Stimulated activated CD8-positive, alpha-beta memory T cell treated with anti-CD3 and anti-CD28 coated beads, Interleukin-15, amount 100 ng/mL, for 48 hours (primary cell): ENCODE measurements at regions not wholly inside any gene's neighbourhood (a gene's known extent, or its start where the extent isn't known, plus 50 kb on each side); places are given as distances from the start of the nearest gene placed in this dataset.

ENCODE experiments used
- DNase-seq, 2 donors: peaks; one replicate each; pipeline ENCODE4 v3.0.0-alpha.2; 2020; ENCODE audit warnings: low read depth in 2 of 2

DNA sequence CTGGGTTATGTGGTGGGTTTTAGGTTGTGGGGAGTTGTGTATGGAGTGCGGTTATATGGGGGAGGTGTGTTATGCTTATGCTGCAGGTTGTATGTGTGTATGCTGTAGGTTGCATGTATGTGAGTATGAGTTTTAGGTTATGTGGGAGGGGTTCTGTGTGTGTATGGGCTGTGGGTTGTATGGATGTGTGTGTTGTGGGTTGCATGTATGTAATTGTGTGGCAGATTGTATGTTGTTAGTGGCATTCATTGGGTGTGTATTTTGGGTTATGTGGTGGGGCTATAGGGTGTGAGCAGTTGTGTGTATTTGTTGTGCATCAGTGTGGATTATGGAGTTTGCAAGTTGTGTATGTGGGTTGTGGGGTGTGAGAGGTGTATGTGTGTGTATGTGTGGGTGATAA lies 277.4 kb downstream of the NPIPA8 start:
- DNase-seq: no peak

DNA sequence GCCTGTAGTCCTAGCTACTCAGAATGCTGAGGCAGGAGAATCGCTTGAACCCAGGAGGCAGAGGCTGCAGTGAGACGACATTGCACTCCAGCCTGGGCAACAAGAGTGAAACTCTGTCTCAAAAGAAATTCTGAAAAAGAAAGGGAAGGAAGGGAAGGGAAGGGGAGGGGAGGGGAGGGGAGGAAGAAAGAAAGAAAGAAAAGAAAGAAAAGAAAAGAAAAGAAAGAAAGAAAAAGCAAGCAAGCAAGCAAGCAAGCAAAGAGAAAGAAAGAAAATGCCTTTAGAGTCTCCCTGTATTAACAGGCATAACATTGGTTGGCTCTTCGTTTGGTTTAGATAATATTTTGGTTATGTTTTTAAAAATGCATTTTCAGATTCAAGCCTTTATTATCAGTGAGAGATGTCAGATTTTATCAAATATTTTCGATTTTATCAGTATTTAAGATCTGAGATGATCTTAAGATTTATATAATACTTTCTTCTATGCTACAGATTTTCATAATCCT lies 281.1 kb downstream of the NPIPA8 start:
- no peak for DNase-seq

DNA sequence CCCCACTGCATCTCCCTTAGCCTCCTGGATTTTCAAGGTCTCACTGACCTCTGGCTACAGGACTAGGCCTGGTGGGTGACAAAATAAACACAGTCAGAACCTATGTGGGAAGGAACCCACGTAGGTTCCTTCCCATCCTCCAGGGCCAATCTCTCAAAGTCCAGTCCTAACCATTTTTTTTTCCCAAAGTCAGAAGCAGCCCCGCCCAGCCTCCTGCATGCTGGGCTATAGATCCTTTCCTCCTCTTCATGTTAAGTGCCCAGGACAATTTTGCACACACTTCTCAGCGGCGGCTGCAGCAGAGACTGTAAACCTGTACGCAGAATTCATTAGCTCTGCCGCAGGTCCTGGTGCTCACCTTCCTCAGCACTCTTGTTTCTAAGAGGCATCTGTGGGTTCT lies 285.8 kb downstream of the NPIPA8 start:
- no peak for DNase-seq

DNA sequence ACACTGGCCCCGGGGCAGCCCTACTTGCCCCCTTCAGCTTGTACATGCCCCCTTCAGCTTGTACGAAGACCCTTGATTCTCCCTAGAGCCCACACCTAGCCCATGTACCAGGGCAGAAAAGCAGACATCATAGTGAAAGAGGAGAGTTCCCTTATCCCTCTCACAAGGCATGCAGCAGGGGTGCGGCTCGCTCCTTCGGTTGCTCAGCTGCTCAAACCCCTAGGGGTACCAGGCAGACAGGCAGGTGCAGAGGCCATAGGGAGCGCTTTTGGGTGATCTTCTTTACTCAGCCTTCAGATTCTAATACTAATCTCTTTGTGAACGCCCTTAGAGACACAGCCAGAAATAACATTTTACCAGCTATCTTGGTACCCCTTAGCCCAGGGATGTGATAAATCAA lies 286.3 kb downstream of the NPIPA8 start:
- no peak for DNase-seq

DNA sequence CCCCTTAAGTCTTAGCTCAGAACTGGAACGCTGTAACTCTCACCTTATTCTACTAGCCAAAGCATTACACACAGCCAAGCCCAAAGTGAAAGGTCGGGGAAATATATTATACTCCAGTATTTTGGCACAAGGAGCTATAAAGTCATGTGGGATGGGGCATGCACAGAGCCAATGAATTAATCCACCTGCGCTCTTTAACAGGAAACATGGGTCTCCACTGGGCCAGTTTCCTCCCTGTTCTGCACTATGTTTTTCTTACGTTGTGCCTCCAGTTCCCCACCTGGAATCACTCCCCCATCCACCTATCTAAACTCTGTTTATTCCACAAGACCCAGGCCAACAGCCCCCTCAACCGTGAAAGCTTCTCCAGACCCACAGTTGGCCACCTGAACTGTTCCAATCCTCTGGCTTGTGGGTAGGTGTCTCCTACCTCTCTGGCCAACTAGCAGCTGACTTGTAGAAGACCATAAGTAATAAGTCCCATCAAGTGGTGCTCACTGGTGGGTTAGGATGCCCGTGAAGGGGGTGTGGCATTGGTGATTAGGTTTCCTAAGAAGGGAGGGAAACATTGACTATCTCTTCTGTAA lies 286.9 kb downstream of the NPIPA8 start:
- no peak for DNase-seq

DNA sequence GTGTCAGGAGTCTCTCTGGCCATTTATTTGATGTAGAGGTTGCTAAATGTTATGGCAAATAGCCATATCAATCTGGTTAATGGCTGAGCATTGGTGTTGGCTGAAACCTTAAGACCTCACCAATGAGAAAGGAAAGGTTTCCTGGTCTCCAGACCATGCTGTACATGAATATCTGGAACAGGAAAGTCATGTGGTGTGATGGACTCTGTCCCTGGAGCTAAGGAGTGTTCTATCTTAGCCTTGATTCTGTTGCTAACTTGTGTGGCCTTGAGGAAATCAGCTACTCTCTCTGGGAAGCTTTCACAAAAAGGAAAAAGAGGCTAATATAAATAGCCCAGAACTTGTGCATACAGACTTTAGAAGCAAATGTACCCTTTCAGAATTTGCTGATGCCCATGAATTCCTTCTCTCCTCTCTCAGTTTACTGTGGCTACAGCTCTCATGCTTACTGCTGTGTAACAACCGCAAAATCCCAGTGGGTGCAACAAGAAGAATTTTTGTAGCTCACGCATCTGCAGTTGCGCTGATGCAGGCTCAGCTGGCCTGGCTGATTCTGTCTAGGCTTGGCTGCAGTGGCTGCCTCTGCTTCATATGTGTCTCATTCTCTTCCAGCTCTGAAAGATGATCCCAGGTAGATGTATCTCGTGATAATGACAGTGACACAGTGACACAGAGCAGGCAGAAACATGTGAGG lies 287.5 kb downstream of the NPIPA8 start:
- no peak for DNase-seq

DNA sequence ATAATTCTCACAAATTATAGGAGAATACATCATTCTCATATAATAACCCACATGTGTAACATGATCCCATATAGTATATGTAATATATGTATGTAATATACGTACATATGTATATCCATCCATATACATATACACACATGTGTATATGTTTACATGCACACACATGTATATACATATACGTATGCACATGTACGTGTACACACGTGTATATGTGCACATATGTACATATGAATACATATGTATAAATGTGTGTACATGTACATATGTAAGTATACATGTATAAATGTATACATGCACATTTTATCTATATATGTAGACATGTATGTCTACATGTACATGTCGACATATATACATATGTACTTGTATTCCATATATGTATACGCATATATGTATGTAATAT lies 288.8 kb downstream of the NPIPA8 start:
- DNase-seq: no peak

DNA sequence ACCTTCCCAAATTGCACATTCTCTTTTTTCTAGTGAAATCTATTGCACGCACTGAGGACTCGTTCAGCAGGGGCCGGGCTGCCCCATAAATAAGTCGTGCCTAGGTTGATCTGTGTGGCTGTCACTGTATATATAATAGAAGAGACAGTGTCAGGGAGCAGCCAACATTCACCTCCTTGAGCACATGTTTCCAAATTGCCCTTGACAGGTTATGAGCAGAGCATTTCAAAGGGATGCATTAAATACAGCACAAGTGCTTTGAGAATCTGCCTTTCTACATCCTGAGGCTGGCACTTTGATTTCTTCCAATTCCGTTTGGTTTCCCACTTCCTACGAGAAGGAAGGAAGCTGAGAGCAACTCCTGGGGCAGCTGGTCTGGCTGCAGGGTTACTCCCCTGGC lies 291.2 kb downstream of the NPIPA8 start:
- DNase-seq: no peak

DNA sequence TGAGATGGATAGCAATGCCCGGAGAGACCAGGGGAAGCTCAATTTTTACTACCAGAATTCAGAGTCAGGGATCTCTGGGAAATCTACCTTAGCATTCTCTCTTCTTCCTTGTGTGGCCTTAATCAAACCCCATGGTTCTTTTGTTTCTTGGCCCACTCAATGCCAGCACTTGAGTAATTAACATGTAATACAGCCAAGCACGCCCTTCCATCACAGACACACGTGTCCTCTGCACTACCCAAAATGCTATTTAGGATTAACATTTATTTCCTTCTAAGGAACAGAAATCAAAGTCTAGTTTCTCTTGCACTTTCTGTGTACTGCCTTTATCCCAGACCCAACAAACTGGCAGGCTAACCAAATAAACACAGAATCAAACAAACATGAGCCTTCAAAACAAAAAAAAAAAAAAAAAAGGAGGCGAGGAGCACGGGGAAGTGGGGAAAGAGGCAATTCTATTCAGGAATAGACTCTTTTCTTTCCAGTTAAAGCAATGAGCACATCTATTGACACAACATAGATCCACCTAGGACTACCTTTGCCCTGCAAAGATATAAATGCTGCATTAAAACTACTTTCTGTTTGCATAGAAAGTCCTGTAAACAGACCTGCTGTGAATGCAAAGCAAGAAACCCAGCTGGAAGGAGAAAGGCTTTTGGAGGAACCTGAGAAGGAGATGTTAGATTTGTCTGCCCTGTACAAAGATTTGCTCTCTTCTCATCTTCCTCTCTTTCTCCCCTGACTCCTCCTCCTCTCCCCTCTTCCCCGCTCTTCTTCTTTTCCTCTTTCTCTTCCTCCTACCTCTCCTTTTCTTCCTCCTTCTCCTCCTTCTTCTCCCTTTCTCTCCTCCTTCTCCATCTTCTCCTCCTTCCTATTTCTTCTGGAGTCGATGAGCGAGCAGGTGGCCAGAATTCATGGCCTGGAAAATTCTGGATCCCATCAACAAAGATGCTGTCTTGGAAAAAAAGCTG lies 294.4 kb downstream of the NPIPA8 start:
- no peak for DNase-seq

DNA sequence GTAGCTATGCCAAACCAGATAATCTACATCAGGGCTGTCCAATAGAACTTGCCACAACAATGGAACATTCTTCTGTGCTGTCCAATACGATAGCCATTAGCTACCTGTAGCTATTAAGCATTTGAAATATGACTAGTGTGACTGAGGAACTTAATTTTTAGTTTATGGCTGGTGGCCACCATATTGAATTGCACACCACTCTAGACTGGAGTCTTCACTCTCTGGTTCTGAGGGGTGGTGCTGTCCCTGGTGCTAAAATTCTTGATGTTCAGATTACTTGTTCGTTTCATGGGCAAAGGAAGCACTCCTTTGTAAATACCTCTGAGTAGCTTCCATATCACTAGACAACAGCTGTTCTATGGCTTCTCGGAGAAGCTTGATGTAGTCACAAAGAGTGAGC lies 296.6 kb downstream of the NPIPA8 start:
- DNase-seq: no peak

DNA sequence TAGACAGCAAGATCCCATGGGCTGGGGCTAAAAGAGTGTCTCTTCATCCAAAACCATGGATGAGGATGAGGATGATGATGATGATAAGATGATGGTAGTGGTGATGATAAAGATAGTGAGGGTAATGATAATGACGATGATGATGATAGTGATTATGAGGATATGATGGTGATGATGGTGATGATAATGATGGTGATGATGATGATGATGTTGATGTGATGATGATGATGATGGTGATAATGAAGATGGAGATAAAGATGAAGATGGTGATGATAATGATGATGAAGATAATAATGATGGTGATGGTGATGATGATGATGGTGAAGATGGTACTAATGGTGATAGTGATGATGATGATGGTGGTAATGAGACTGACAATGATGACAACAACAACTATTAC lies 299.5 kb downstream of the NPIPA8 start:
- no peak for DNase-seq

DNA sequence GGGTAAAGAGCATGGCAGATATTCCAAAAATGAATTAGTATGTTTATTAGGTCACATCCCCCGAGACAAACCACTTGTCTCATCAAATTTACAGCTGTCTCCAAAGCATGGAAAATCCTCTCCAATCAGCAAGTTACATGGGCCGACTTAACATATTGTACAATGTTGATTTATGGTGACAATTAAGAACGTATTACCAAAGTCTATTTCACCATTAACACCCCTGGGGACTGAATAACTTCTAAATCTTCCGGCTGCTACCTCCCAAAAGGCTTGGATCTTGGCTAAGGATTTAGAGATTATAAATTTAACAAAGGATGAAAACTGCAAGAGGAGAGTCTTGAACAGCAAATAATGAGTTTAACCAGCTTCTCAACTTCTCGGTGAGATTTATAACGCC lies 311.9 kb downstream of the NPIPA8 start:
- no peak for DNase-seq

DNA sequence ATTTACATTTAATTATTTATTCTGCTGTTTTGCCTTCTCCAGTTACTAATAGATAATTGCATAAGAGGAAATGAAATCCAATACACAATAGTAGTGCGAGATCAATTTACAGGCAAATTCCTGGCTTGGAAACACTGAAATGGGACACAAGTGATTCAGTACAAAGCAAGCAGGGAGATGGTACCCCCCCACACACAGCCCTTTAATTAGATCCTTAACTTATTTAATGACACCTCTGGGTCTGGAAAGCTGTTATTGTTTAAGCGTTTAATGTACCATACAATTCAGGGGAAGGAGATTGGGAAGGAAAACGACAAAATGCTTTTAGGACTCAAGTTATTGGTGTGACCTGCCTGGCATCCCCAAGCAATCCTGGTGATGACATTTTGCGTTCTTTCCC lies 318.2 kb downstream of the NPIPA8 start:
- no peak for DNase-seq

DNA sequence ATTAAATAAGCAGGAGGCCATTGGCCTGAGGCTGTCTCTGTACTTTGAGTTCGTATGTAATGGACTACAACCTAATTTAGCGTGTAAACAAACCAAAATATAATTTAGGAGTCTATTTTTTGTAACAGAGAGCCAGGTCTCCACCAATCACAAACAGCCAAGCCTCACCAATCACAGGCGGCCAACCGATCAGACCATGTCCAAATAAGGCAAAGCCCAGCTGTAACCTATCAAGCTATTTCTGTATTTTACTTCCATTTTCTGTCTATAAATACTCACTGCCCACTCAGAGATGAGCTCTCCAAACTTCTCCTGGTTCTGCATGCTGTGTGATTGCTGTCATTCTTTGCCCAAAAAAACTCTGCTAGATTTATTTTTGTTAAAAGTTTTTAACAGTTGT lies 322.7 kb downstream of the NPIPA8 start:
- no peak for DNase-seq

DNA sequence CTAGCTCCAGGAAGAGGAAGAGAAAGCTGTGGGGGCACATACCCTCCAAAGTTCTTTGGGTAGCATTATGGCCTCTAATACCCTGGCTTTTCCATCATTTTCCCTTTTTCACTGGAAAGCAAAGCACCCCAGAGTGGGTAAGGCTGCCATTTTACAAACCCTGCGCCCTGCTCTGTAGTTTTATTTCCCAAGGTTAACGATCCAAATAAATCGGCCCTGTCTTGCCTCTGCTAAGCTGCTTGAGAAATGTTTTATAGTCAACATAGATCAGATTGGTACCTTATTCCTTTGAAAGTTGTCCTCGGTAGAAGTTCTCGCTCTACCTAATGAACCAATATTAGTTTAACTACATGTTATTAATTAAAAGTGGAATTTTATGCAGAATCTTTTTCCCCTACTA lies 328.2 kb downstream of the NPIPA8 start:
- DNase-seq: no peak

DNA sequence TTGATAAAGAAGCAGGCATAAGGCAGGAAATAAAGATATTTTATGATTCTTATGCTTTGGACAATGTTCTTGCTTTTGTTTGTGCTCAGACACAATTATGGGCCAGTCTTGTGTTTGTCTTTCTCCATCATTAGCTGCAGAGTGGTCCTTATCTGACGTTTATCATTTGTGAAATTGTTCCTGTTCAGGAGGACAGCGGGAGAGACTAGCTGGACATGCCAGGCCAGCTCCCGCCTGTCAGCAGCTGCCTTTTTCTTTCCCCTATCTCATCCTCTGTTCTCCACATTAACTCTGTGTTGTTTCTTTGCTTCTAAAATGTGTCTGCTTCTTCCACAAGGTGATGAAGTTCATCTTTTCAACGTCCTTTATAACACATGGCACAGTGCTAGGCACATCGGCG lies 333.5 kb downstream of the NPIPA8 start:
- DNase-seq: no peak

DNA sequence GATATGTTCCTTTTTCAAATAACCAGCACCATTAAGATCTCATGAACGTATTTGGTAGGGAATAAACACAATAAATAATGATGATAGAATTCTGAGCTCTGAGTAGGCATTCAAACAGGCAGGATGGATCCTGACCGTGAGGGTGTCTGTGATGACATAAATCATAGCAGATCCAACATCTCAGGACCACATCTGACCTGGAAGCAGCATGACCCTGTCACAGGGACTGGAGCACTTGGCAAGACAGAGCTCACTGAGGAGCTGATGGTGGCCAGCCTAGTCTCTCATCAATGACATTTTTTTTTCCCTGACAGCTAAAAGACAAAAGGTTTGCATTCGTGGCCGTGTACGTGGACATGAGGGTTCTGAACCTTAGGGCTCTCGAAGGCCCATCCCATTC lies 337.5 kb downstream of the NPIPA8 start:
- DNase-seq: no peak

DNA sequence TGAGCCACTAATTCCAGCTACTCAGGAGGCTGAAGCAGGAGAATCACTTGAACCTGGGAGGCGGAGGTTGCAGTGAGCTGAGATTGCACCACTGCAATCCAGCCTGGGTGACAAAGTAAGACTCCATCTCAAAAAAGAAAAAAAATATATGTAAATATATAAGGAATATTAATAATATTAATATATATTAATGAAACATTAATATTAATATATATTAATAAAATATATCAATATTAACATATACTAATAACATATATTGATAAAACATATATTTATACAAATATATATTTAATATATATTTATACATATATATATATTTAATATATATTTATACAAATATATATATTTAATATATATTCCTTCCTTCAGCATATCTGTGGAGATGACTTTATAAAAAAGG lies 338.0 kb downstream of the NPIPA8 start:
- no peak for DNase-seq

DNA sequence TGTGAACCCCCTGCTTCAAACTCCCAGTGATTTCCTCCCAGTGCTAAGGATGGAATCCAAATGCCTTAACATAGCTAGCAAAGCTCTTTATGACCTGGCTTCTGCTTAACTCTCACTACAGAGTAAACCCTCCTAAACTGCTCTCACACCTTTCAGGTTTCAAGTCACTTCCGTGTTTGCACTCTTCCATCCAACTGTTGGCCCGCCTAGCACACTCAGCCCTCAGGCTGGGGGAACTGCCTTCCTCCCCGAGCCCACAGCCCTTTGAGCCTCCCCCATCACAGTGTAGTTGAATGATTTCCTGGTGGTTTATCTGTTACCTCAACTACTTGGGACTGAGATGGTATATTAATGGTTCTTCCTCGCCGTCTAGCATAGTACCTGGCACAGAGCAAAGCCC lies 342.5 kb downstream of the NPIPA8 start:
- no peak for DNase-seq

DNA sequence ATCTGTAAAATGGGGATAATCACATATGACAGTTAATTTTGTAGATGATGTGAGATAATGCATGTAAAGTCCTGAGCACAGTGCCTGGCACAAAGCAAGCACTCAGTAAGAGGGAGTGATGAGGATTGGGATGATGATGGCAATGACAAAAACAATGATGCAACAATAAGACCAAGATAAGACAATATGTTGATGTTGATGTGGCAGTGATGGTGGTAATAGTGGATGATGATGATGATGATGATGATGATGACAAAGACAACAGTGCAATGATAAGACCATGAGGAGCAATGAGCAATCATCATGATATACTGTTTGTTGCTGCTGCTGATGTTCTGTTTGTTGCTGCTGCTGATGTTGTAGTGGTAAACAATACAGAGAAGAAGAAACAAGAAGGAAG lies 344.1 kb downstream of the NPIPA8 start:
- DNase-seq: no peak

DNA sequence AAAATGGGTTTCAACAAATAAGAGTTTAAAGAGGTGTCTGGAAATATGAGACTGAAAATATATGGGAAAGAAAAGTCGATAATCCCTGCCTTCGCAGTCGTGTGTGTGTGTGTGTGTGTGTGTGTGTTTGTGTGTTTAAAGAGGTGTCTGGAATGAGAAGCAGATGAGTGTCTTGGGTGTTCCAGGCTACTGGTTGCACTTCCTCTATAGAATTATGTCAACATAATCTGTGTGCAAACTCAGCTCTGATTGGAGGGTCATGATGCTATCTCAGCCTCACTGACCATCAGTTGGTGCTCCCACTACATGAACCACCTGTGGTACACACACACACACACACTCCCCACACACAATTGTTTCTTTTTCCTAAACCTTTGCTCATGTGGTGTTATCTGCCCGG lies 347.3 kb downstream of the NPIPA8 start:
- no peak for DNase-seq

DNA sequence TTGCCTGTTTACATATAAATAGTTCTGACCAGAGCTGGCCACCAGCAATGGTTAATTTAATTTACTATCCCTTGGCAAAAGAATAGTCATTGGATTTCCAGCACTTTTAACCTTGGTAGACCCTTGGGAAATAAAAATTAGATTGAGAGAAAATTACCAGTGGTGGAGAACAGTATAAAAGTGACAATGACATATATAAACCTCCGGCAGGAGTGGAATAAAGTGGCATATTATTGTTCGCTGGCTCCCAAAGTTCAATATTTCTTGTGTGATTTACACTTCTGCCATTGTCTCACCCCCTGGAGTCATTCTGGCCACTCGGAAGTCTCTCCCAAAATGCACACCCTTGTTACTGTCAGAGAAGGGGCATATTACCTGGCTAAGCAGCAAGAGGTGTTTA lies 347.7 kb downstream of the NPIPA8 start:
- no peak for DNase-seq

DNA sequence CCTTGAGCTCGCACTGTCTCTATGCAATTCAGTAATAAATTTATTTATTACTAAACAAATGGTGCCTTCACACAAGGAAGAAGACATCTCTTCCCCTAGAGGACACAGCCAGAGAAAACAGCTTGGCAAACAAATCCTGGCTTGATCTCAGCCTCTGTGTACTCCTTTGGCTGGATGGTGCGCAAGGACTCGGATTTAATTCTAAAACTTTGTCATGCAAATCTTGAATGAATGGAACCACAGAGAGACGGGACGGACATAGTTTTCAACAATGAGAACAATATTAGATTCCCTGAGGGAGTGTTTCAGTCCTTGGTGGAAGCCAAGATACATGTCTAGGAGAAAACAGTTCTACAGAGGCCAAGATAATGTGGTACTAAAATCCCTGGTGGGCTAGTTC lies 349.5 kb downstream of the NPIPA8 start:
- DNase-seq: no peak
